ENCODE measurements at regions not wholly inside any gene's neighbourhood (a gene's known extent, or its start where the extent isn't known, plus 50 kb on each side); places are given as distances from the start of the nearest gene placed in this dataset.

GRCh38 chr6:127031511-127031910 lies 87.0 kb upstream of the RSPO3 start:
- no peak for ATAC-seq

GRCh38 chr6:127032971-127033370 lies 85.5 kb upstream of the RSPO3 start:
- no peak for DNase-seq
- H2AFZ ChIP-seq (ENCODE audit: low read length) = no peak overlapping the region
- intact Hi-C loops (cut with micrococcal nuclease) = no loop called here

More at GRCh38 chr6:127031511-127031910, 87.0 kb upstream of the RSPO3 start:
- Histone ChIP-seq H3K4me1 (ENCODE audit: insufficient read depth, low read length) (0 out of 2 replicates have a peak, but pooled peaks cover under 1% of the 10 kb centered on the region), H3K9me2 (replicated peaks; ENCODE audit: low read length) (no peaks in the 10 kb centered on the region), H3K27me3 (ENCODE audit: low read length) (no peaks in the 10 kb centered on the region), H3K9ac (ENCODE audit: low read length) (no peak overlapping the region), H3K9me3 (ENCODE audit: low read length) (no peaks in the 10 kb centered on the region), H3K4me2 (ENCODE audit: low read length) (no peak overlapping the region), H2AFZ (ENCODE audit: low read length) (no peak overlapping the region), H3K36me3 (ENCODE audit: low read depth, low read length) (no peaks in the 10 kb centered on the region), H3K4me3 (ENCODE audit: low read length) (no peak overlapping the region), H4K20me1 (ENCODE audit: low read length) (no peaks in the 10 kb centered on the region), H3F3A (ENCODE audit: low read length, unreplicated experiment) (no peaks in the 10 kb centered on the region), H3K27ac (ENCODE audit: low read length) (no peak overlapping the region), H3K79me2 (ENCODE audit: low read length) (no peaks in the 10 kb centered on the region)
- intact Hi-C loops (cut with micrococcal nuclease) = no loop called here
- no TSS peak for BruUV-seq (replicated peaks)
- POLR2A ChIA-PET (ENCODE audit: unreplicated experiment) = no interaction called here
- TF ChIP-seq EZH2 (IDR thresholded peaks at IDR 0.05; ENCODE audit: low read length, unreplicated experiment) (no peak), EZH2phosphoT487 (IDR thresholded peaks at IDR 0.05; ENCODE audit: borderline replicate concordance, low read length) (no peak), CTCF (conservative IDR thresholded peaks at IDR 0.05; ENCODE audit: low read depth, low read length) (no peak)
- CTCF ChIA-PET = no interaction called here
- DNase-seq = no peak

More at GRCh38 chr6:127032971-127033370, 85.5 kb upstream of the RSPO3 start:
- no peaks in the 10 kb centered on the region for H3K36me3 ChIP-seq (ENCODE audit: low read depth, low read length)
- no peak overlapping the region for H3K9ac ChIP-seq (ENCODE audit: low read length)
- no peak overlapping the region for H3K27ac ChIP-seq (ENCODE audit: low read length)
- H3K4me1 ChIP-seq (ENCODE audit: insufficient read depth, low read length) = no peaks in the 10 kb centered on the region
- no peaks in the 10 kb centered on the region for H3F3A ChIP-seq (ENCODE audit: low read length, unreplicated experiment)
- no peaks in the 10 kb centered on the region for H4K20me1 ChIP-seq (ENCODE audit: low read length)
- ChIA-PET CTCF (no interaction called here), POLR2A (ENCODE audit: unreplicated experiment) (no interaction called here)
- H3K4me2 ChIP-seq (ENCODE audit: low read length) = no peak overlapping the region
- no peak for TF ChIP-seq CTCF (conservative IDR thresholded peaks at IDR 0.05; ENCODE audit: low read depth, low read length)
- no peak for TF ChIP-seq EZH2 (IDR thresholded peaks at IDR 0.05; ENCODE audit: low read length, unreplicated experiment)
- TF ChIP-seq EZH2phosphoT487 (IDR thresholded peaks at IDR 0.05; ENCODE audit: borderline replicate concordance, low read length) = no peak
- no peaks in the 10 kb centered on the region for H3K9me2 ChIP-seq (replicated peaks; ENCODE audit: low read length)
- no peaks in the 10 kb centered on the region for H3K27me3 ChIP-seq (ENCODE audit: low read length)
- ATAC-seq = no peak
- no peaks in the 10 kb centered on the region for H3K9me3 ChIP-seq (ENCODE audit: low read length)
- H3K79me2 ChIP-seq (ENCODE audit: low read length) = no peaks in the 10 kb centered on the region
- H3K4me3 ChIP-seq (ENCODE audit: low read length) = no peak overlapping the region
- BruUV-seq (replicated peaks) = no TSS peak
